AG04450 (cell line): ENCODE measurements at regions not wholly inside any gene's neighbourhood (a gene's known extent, or its start where the extent isn't known, plus 50 kb on each side); places are given as distances from the start of the nearest gene placed in this dataset.

Experiments used
- CTCF ChIA-PET: fragments of 300-600, 350-600 bp; formaldehyde crosslinking; extraction: SDS; loops from one replicate; lab custom pipeline; 2022; ENCODE audit warnings: antibody characterized with exemption, inconsistent platforms; lab: Charles Lee
- POLR2A ChIA-PET: fragments of 350-600 bp; formaldehyde crosslinking; extraction: SDS; loops from one replicate; lab custom pipeline; 2021; ENCODE audit warnings: antibody characterized with exemption, inconsistent platforms; lab: Yijun Ruan, JAX
- DNase-seq: peaks from one replicate; pipeline ENCODE4 v3.0.0-alpha.2; 2011; ENCODE audit warnings: low read depth, low spot score
- H3K27ac ChIP-seq: one replicate; pipeline ENCODE4 v1.5.1; 2012; ENCODE audit warnings: low read depth, low read length, control low read depth
- H3K27me3 ChIP-seq: one replicate; pipeline ENCODE4 v1.6.0; 2012; ENCODE audit warnings: low read length; ENCODE audit not compliant: control insufficient read depth, insufficient read depth
- H3K4me3 ChIP-seq: 2 replicates; pipeline ENCODE4 v1.5.1; 2011; ENCODE audit warnings: mild to moderate bottlenecking, low read depth, low read length, control low read depth
- H3K9me3 ChIP-seq: 2 replicates; pipeline ENCODE4 v1.5.1; 2012; ENCODE audit warnings: low read length; ENCODE audit not compliant: control insufficient read depth, insufficient read depth
- CTCF ChIP-seq: IDR thresholded peaks from 2 replicates; pipeline ENCODE4 v1.5.1; 2011; ENCODE audit warnings: low read depth, low read length, control low read depth, inconsistent platforms

- Histone ChIP-seq H3K27me3 (no peaks in the 10 kb centered on the region), H3K4me3 (no peak overlapping the region), H3K9me3 (no peaks in the 10 kb centered on the region), H3K27ac (no peak overlapping the region)
- TF ChIP-seq CTCF: no peak
- ChIA-PET POLR2A (no interaction called here), CTCF (interaction anchor here (2.0 kb wide), 1 partner anchor 160 kb away, joined by 4 read pairs; no protein-coding TSS in a partner anchor)
- no peak for DNase-seq
Observed at GRCh38 chr5:115469904-115470516, 74.6 kb downstream of the FEM1C start.

- H3K27ac ChIP-seq: no peak overlapping the region
- no peaks in the 10 kb centered on the region for H3K27me3 ChIP-seq
- TF ChIP-seq CTCF: no peak
- no peak overlapping the region for H3K4me3 ChIP-seq
- no peaks in the 10 kb centered on the region for H3K9me3 ChIP-seq
- ChIA-PET CTCF (no interaction called here), POLR2A (no interaction called here)
- no peak for DNase-seq
Observed at GRCh38 chr5:115467628-115468027, 76.9 kb downstream of the FEM1C start.

- DNase-seq: no peak
- ChIA-PET POLR2A (no interaction called here), CTCF (no interaction called here)
- Histone ChIP-seq H3K4me3 (no peak overlapping the region), H3K27ac (no peak overlapping the region), H3K27me3 (no peaks in the 10 kb centered on the region), H3K9me3 (no peaks in the 10 kb centered on the region)
- TF ChIP-seq CTCF: no peak
Observed at GRCh38 chr5:115465431-115465830, 79.1 kb downstream of the FEM1C start.

GRCh38 chr5:115463983-115464382 lies 80.6 kb downstream of the FEM1C start:
- ChIA-PET CTCF (no interaction called here), POLR2A (no interaction called here)

More at GRCh38 chr5:115463983-115464382, 80.6 kb downstream of the FEM1C start:
- Histone ChIP-seq H3K4me3 (no peak overlapping the region), H3K27me3 (no peaks in the 10 kb centered on the region), H3K9me3 (no peaks in the 10 kb centered on the region), H3K27ac (no peak overlapping the region)
- no peak for DNase-seq
- TF ChIP-seq CTCF: no peak
